OCI-LY3 (cell line): ENCODE measurements at regions not wholly inside any gene's neighbourhood (a gene's known extent, or its start where the extent isn't known, plus 50 kb on each side); places are given as distances from the start of the nearest gene placed in this dataset.

Experiments used
- CTCF ChIP-seq: fragments of 200-600, 300-600 bp; sonication (generic); IDR thresholded peaks from 2 replicates; pipeline ENCODE4 v1.5.1; 2014; ENCODE audit warnings: antibody characterized with exemption, low read length, low read depth
- EZH2phosphoT487 ChIP-seq: fragments of 200-600 bp; shearing (Covaris generic); IDR thresholded peaks from 2 replicates; pipeline ENCODE4 v1.6.1; 2018; ENCODE audit warnings: antibody characterized with exemption, mixed run types, low read depth

GRCh38 chr5:155831491-155831890, 495.5 kb upstream of the SGCD start:
- TF ChIP-seq CTCF (no peak), EZH2phosphoT487 (no peak)
